SK-N-SH treated with all-trans-retinoic acid at 6 μM for 48 hours (cell line): ENCODE measurements at regions not wholly inside any gene's neighbourhood (a gene's known extent, or its start where the extent isn't known, plus 50 kb on each side); places are given as distances from the start of the nearest gene placed in this dataset.

Source experiments
- ATAC-seq: fragments of 200-7000 bp; cut with Tn5 transposase; 3 replicates; pipeline ENCODE4 v1.9.1; 2020; ENCODE audit warnings: mild to moderate bottlenecking, moderate library complexity
- ARNTL ChIP-seq: fragments of 450-650 bp; formaldehyde crosslinking; IDR thresholded peaks from 2 replicates; pipeline ENCODE4 v1.5.0; 2020; ENCODE audit warnings: low read depth, mild to moderate bottlenecking, moderate library complexity, borderline replicate concordance
- BACH2 ChIP-seq: fragments of 250-450 bp; sonication (Bioruptor Pico); IDR thresholded peaks from 2 replicates; pipeline ENCODE4 v1.9.0; 2021; ENCODE audit warnings: mild to moderate bottlenecking, borderline replicate concordance
- CSDC2 ChIP-seq: fragments of 250-450 bp; sonication (Bioruptor Pico); IDR thresholded peaks from 2 replicates; pipeline ENCODE4 v1.5.0; 2020; ENCODE audit warnings: mild to moderate bottlenecking, moderate library complexity
- ESRRG ChIP-seq: fragments of 250-450 bp; sonication (Bioruptor Pico); IDR thresholded peaks from 2 replicates; pipeline ENCODE4 v1.6.1; 2021; ENCODE audit warnings: mild to moderate bottlenecking
- GLIS3 ChIP-seq: fragments of 250-450 bp; sonication (Bioruptor Pico); IDR thresholded peaks from 2 replicates; pipeline ENCODE4 v1.5.0; 2020; ENCODE audit warnings: mild to moderate bottlenecking, moderate library complexity
- ISL1 ChIP-seq: fragments of 250-450 bp; sonication (Bioruptor Pico); IDR thresholded peaks from 2 replicates; pipeline ENCODE4 v2.1.2; 2022; ENCODE audit warnings: mild to moderate bottlenecking, moderate library complexity
- PATZ1 ChIP-seq: fragments of 250-450 bp; sonication (Bioruptor Pico); IDR thresholded peaks from 2 replicates; pipeline ENCODE4 v1.8.0; 2020; ENCODE audit warnings: mild to moderate bottlenecking, moderate library complexity, borderline replicate concordance
- PPARA ChIP-seq: fragments of 250-450 bp; sonication (Bioruptor Pico); IDR thresholded peaks from 2 replicates; pipeline ENCODE4 v1.5.0; 2020; ENCODE audit warnings: mild to moderate bottlenecking, borderline replicate concordance
- RARB ChIP-seq: fragments of 250-450 bp; sonication (Bioruptor Pico); IDR thresholded peaks from 2 replicates; pipeline ENCODE4 v1.8.0; 2021; ENCODE audit warnings: mild to moderate bottlenecking, moderate library complexity
- SNAI2 ChIP-seq: fragments of 250-450 bp; sonication (Bioruptor Pico); IDR thresholded peaks from 2 replicates; pipeline ENCODE4 v1.5.0; 2020; ENCODE audit warnings: mild to moderate bottlenecking, moderate library complexity
- TCF4 ChIP-seq: fragments of 250-450 bp; sonication (Bioruptor Pico); IDR thresholded peaks from 2 replicates; pipeline ENCODE4 v1.8.0; 2021; ENCODE audit warnings: mild to moderate bottlenecking, moderate library complexity, borderline replicate concordance
- TOX ChIP-seq: fragments of 250-450 bp; sonication (Bioruptor Pico); IDR thresholded peaks from 2 replicates; pipeline ENCODE4 v1.8.0; 2021; ENCODE audit warnings: mild to moderate bottlenecking, moderate library complexity, borderline replicate concordance
- ZC3H10 ChIP-seq: fragments of 250-450 bp; sonication (Bioruptor Pico); IDR thresholded peaks from 2 replicates; pipeline ENCODE4 v1.5.1; 2021; ENCODE audit warnings: mild to moderate bottlenecking, moderate library complexity
- ZFP3 ChIP-seq: fragments of 250-450 bp; sonication (Bioruptor Pico); IDR thresholded peaks from 2 replicates; pipeline ENCODE4 v1.5.0; 2020; ENCODE audit warnings: mild to moderate bottlenecking, moderate library complexity
- ZFP30 ChIP-seq: fragments of 450-650 bp; formaldehyde crosslinking; IDR thresholded peaks from 2 replicates; pipeline ENCODE4 v1.5.0; 2022; ENCODE audit warnings: mild to moderate bottlenecking, moderate library complexity
- ZNF565 ChIP-seq: fragments of 450-650 bp; formaldehyde crosslinking; conservative IDR thresholded peaks from 2 replicates; pipeline ENCODE4 v1.5.0; 2020; ENCODE audit warnings: low read depth, mild to moderate bottlenecking, moderate library complexity
- ZNF70 ChIP-seq: fragments of 450-650 bp; formaldehyde crosslinking; IDR thresholded peaks from 2 replicates; pipeline ENCODE4 v1.5.0; 2020; ENCODE audit warnings: mild to moderate bottlenecking, moderate library complexity
- ZNF8 ChIP-seq: fragments of 450-650 bp; formaldehyde crosslinking; IDR thresholded peaks from 2 replicates; pipeline ENCODE4 v1.5.0; 2020; ENCODE audit warnings: mild to moderate bottlenecking, moderate library complexity
- TF ChIP-seq, protein P1 (sequence below): fragments of 250-450 bp; sonication (Bioruptor Pico); IDR thresholded peaks from 2 replicates; pipeline ENCODE4 v1.5.0; 2020; ENCODE audit warnings: mild to moderate bottlenecking, moderate library complexity
- TF ChIP-seq, protein P2 (sequence below): fragments of 250-450 bp; sonication (Bioruptor Pico); IDR thresholded peaks from 2 replicates; pipeline ENCODE4 v1.8.0; 2021; ENCODE audit warnings: low read depth, mild to moderate bottlenecking, moderate library complexity, borderline replicate concordance
- TF ChIP-seq, protein P3 (sequence below): fragments of 250-450 bp; sonication (Bioruptor Pico); IDR thresholded peaks from 2 replicates; pipeline ENCODE4 v1.5.1; 2021; ENCODE audit warnings: mild to moderate bottlenecking, moderate library complexity
- TF ChIP-seq, protein P4 (sequence below): fragments of 250-450 bp; sonication (Bioruptor Pico); IDR thresholded peaks from 2 replicates; pipeline ENCODE4 v1.5.1; 2020; ENCODE audit warnings: low read depth, mild to moderate bottlenecking, moderate library complexity

- TF ChIP-seq PPARA (no peak), TOX (CRISPR knock-in tag) (no peak), ISL1 (CRISPR knock-in tag) (no peak), ESRRG (CRISPR knock-in tag) (no peak), ARNTL (CRISPR knock-in tag) (no peak), CSDC2 (CRISPR knock-in tag) (no peak), PATZ1 (no peak), ZNF565 (CRISPR knock-in tag) (no peak), ZFP3 (CRISPR knock-in tag) (no peak), GLIS3 (CRISPR knock-in tag) (no peak), TCF4 (CRISPR knock-in tag) (no peak)
- no peak for ATAC-seq
Observed at GRCh38 chr18:38362286-38362792, 796.7 kb upstream of the CELF4 start.

GRCh38 chr18:38358805-38359657, 793.4 kb upstream of the CELF4 start:
- TF ChIP-seq, protein P1, sequence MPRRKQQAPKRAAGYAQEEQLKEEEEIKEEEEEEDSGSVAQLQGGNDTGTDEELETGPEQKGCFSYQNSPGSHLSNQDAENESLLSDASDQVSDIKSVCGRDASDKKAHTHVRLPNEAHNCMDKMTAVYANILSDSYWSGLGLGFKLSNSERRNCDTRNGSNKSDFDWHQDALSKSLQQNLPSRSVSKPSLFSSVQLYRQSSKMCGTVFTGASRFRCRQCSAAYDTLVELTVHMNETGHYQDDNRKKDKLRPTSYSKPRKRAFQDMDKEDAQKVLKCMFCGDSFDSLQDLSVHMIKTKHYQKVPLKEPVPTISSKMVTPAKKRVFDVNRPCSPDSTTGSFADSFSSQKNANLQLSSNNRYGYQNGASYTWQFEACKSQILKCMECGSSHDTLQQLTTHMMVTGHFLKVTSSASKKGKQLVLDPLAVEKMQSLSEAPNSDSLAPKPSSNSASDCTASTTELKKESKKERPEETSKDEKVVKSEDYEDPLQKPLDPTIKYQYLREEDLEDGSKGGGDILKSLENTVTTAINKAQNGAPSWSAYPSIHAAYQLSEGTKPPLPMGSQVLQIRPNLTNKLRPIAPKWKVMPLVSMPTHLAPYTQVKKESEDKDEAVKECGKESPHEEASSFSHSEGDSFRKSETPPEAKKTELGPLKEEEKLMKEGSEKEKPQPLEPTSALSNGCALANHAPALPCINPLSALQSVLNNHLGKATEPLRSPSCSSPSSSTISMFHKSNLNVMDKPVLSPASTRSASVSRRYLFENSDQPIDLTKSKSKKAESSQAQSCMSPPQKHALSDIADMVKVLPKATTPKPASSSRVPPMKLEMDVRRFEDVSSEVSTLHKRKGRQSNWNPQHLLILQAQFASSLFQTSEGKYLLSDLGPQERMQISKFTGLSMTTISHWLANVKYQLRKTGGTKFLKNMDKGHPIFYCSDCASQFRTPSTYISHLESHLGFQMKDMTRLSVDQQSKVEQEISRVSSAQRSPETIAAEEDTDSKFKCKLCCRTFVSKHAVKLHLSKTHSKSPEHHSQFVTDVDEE (CRISPR knock-in tag) = no peak
- TF ChIP-seq TOX (CRISPR knock-in tag) (no peak), ZNF70 (CRISPR knock-in tag) (no peak), PPARA (no peak), SNAI2 (CRISPR knock-in tag) (no peak), ISL1 (CRISPR knock-in tag) (no peak), GLIS3 (CRISPR knock-in tag) (no peak), ZFP30 (CRISPR knock-in tag) (no peak), ESRRG (CRISPR knock-in tag) (no peak), ZC3H10 (CRISPR knock-in tag) (no peak)
- TF ChIP-seq, protein P2, sequence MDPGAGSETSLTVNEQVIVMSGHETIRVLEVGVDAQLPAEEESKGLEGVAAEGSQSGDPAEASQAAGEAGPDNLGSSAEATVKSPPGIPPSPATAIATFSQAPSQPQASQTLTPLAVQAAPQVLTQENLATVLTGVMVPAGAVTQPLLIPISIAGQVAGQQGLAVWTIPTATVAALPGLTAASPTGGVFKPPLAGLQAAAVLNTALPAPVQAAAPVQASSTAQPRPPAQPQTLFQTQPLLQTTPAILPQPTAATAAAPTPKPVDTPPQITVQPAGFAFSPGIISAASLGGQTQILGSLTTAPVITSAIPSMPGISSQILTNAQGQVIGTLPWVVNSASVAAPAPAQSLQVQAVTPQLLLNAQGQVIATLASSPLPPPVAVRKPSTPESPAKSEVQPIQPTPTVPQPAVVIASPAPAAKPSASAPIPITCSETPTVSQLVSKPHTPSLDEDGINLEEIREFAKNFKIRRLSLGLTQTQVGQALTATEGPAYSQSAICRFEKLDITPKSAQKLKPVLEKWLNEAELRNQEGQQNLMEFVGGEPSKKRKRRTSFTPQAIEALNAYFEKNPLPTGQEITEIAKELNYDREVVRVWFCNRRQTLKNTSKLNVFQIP (CRISPR knock-in tag) = no peak
- TF ChIP-seq, protein P3, sequence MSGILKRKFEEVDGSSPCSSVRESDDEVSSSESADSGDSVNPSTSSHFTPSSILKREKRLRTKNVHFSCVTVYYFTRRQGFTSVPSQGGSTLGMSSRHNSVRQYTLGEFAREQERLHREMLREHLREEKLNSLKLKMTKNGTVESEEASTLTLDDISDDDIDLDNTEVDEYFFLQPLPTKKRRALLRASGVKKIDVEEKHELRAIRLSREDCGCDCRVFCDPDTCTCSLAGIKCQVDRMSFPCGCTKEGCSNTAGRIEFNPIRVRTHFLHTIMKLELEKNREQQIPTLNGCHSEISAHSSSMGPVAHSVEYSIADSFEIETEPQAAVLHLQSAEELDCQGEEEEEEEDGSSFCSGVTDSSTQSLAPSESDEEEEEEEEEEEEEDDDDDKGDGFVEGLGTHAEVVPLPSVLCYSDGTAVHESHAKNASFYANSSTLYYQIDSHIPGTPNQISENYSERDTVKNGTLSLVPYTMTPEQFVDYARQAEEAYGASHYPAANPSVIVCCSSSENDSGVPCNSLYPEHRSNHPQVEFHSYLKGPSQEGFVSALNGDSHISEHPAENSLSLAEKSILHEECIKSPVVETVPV (CRISPR knock-in tag) = no peak
- ATAC-seq = no peak

DNA sequence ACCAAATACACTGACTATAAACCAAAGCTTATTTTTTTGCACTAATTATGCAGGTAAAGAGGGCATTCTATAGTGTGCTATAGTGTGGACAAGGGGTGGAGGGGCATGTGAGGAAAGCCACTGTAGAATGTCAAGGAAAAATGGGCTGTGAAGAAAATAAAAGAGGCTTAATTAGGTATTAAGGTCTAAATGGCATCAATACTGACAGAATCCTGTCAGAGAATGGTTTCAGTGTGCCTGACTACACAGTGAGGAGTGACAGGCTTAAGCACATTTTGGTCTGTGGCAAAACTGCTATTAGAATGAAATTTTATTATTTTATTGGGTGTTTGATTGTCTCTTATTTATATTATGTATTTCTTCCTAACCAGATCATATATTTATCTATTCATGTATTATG, 787.6 kb upstream of the CELF4 start:
- ATAC-seq = no peak
- TF ChIP-seq ZFP3 (CRISPR knock-in tag) = no peak
- TF ChIP-seq TCF4 (CRISPR knock-in tag) = no peak
- no peak for TF ChIP-seq RARB (CRISPR knock-in tag)
- no peak for TF ChIP-seq TOX (CRISPR knock-in tag)
- TF ChIP-seq GLIS3 (CRISPR knock-in tag) = no peak
- TF ChIP-seq CSDC2 (CRISPR knock-in tag) = no peak
- no peak for TF ChIP-seq ZNF8 (CRISPR knock-in tag)
- TF ChIP-seq, protein P4, sequence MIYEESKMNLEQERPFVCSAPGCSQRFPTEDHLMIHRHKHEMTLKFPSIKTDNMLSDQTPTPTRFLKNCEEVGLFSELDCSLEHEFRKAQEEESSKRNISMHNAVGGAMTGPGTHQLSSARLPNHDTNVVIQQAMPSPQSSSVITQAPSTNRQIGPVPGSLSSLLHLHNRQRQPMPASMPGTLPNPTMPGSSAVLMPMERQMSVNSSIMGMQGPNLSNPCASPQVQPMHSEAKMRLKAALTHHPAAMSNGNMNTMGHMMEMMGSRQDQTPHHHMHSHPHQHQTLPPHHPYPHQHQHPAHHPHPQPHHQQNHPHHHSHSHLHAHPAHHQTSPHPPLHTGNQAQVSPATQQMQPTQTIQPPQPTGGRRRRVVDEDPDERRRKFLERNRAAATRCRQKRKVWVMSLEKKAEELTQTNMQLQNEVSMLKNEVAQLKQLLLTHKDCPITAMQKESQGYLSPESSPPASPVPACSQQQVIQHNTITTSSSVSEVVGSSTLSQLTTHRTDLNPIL = no peak
- no peak for TF ChIP-seq ZFP30 (CRISPR knock-in tag)
- TF ChIP-seq, protein P3 (CRISPR knock-in tag) = no peak
- TF ChIP-seq BACH2 (CRISPR knock-in tag) = no peak
- no peak for TF ChIP-seq ARNTL (CRISPR knock-in tag)
